ENCODE measurements at regions not wholly inside any gene's neighbourhood (a gene's known extent, or its start where the extent isn't known, plus 50 kb on each side); places are given as distances from the start of the nearest gene placed in this dataset.

- TF ChIP-seq MAX (IDR thresholded peaks at IDR 0.05) (no peak), CTCF (IDR thresholded peaks at IDR 0.05; ENCODE audit: low read depth, low read length, missing input control) (no peak)
Observed at GRCh38 chr2:41954304-41955291, 93.2 kb upstream of the PKDCC start.
